T-helper 1 cell treated with Interleukin-12 subunit alpha and Interleukin-12 subunit beta and Interleukin-4 antibody, amounts not matched to agents 30 μg/mL and 1 μg/mL, for 36 hours (primary cell): ENCODE measurements at regions not wholly inside any gene's neighbourhood (a gene's known extent, or its start where the extent isn't known, plus 50 kb on each side); places are given as distances from the start of the nearest gene placed in this dataset.

Experiments
- H3K27ac Mint-ChIP-seq: one replicate; pipeline ENCODE4 v1.8.0; 2021; ENCODE audit warnings: mild to moderate bottlenecking, mixed read lengths
- H3K27me3 Mint-ChIP-seq: one replicate; pipeline ENCODE4 v1.8.0; 2021; ENCODE audit warnings: low read depth, mixed read lengths
- H3K36me3 Mint-ChIP-seq: one replicate; pipeline ENCODE4 v1.8.0; 2021; ENCODE audit warnings: low read depth, mixed read lengths
- H3K4me1 Mint-ChIP-seq: one replicate; pipeline ENCODE4 v1.8.0; 2021; ENCODE audit warnings: low read depth, mixed read lengths
- H3K4me3 Mint-ChIP-seq: one replicate; pipeline ENCODE4 v1.8.0; 2021; ENCODE audit warnings: mild to moderate bottlenecking, moderate library complexity, mixed read lengths
- H3K9me3 Mint-ChIP-seq: one replicate; pipeline ENCODE4 v1.8.0; 2021; ENCODE audit warnings: mixed read lengths

DNA sequence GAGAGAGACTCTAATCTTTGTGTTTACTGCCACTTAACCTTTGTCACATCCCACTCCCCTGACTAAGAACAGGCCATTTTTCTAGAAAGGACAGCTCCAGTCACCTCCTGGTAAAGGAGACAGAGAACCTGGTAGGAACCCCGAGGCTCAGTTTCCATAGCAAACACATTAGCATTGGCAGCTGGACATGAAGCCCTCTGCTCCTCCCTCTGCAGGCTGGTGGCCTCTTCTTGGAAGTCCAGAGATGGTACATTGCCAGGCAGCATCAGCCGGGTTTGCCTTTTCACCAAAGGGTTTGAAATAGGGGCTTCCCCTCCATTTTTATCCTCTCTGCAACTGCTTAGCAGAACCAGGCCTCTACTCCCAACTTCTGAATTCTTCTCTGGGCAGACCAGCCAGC, 213.4 kb upstream of the SEMA6D start:
- Mint-ChIP-seq H3K36me3 (no peaks in the 10 kb centered on the region), H3K4me3 (no peak overlapping the region), H3K9me3 (no peaks in the 10 kb centered on the region), H3K4me1 (no peaks in the 10 kb centered on the region), H3K27me3 (no peaks in the 10 kb centered on the region), H3K27ac (no peak overlapping the region)

DNA sequence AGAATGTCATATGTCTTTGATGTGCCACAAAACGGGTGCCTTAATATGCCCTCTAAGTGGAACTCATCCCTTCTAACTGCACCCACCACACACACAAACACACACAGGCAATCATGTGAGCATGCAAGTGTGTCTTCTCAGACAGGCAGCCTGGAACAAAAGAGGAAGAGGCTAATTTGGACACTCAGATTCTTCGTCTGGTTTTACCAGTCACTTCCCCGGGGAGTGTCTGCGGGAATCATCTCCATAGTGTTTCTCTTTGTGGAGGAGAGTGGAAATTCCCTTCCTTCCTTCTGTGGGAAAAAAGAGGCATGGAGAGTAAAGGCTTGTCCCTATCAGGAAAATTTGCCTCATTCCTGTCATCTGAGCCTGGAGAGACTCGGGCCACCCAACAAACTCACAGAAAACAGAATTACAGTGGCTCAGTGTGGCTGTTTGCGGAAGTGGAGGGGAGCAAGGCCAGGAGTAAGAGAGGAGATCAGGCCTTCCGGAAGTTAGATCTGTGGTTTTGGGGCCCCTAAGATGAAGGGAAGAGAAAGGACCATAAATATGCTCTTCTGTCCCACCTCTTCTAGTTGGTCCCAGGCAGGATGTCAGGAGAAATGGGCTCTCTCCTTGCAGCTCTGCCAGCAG, 212.6 kb upstream of the SEMA6D start:
- Mint-ChIP-seq H3K4me1 (no peaks in the 10 kb centered on the region), H3K27ac (no peak overlapping the region), H3K27me3 (no peaks in the 10 kb centered on the region), H3K9me3 (no peaks in the 10 kb centered on the region), H3K36me3 (no peaks in the 10 kb centered on the region), H3K4me3 (no peak overlapping the region)

DNA sequence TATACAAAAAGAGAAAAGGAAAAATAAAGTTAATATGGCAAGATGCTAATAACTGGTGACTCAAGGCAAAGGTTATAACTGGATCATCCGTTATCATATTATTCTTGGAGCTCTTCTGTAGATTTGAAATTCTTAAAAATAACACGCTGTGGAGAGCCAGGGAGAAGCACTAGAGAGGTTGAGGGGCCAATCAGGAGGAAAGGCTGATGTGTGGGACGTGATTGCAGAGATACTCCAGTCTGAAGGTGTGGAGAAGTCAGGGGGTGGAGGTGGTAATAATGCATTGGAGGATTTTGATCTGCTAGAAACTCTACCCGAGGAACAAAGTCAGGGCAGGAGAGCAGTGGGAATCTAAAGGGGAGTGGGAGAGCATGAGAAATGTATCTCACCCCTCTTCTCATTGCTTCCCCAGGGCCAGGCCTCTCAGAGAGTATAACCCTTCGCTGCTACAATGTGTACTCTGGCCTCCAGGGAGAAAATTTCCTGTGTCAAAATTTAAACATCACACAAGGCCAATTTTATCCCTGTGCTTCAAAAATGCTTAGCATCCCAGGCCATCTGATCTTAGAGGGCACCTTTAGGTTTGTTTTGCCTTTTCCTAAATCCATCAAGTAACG, 211.5 kb upstream of the SEMA6D start:
- Mint-ChIP-seq H3K9me3 (no peaks in the 10 kb centered on the region), H3K36me3 (no peaks in the 10 kb centered on the region), H3K4me1 (no peaks in the 10 kb centered on the region), H3K27ac (no peak overlapping the region), H3K4me3 (no peak overlapping the region), H3K27me3 (no peaks in the 10 kb centered on the region)

DNA sequence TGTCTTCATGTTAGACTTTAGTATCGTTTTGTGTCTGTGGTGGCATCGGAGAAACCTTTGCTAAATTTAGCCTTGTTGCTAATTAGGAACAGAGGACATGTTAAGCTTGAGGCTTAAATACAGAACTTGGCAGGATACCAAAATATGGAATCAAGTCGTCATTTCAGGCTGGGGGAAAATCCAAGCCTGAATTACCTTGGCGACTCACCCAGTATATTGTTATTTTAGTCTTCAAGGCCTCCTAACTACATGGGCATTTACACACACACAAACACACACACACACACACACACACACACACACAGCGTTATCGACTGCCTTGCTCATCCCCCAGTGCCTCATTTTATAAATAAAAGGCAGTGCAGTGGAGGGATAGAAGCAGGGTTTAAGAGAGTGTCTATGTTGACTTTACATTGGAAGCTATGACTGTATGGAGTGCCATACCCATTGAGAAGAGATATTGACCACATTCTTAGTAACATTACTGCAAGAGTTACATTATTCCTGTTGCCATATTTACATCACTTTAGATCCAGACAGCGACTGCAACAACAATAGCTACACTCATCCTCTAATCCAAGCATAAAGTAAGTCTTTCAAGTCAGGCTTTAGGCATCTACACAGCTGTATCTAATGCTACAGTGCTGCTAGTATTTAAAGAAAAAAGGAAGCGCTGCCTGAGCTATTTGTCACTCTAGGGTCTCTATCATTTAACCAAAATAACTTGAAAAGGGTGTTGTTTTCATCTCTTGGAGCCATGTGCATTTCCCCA, 210.8 kb upstream of the SEMA6D start:
- no peak overlapping the region for H3K27ac Mint-ChIP-seq
- H3K27me3 Mint-ChIP-seq = no peaks in the 10 kb centered on the region
- no peaks in the 10 kb centered on the region for H3K9me3 Mint-ChIP-seq
- no peak overlapping the region for H3K4me3 Mint-ChIP-seq
- H3K4me1 Mint-ChIP-seq = no peaks in the 10 kb centered on the region
- H3K36me3 Mint-ChIP-seq = no peaks in the 10 kb centered on the region

DNA sequence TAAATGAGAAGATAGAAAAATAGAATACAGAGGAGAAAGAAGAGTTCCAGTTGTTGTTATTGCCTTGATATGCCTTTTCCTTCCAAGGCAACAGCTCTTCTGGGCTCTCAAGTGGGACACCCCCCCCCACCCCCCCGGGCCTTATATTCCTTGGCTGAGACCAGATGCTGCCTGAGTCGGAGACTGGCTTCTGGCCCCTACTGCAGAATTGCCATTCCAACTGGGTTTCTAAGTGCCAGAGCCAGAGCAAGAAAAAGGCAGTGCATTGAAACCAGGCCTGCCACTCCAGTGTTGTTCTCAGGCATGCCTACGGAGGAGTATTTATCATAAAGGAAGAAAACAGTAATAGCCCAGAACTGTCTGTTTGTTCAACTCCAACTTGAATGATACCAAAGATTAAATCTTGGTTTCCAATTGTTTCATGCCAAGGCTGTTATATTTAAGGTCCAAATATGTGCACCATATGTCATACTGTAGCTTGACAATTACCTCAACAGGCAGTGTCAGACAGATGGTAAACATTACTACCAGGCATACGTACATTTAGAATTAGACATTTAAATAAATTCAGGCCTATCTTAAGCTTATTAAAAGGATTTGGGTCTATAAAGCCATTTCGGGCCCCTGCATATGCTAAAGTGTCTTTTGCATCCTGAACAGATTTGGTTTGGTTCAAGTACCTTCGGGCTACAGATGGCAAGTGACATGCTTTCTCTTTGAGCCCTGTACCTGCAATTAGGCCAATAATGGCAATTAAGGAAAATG, 209.9 kb upstream of the SEMA6D start:
- Mint-ChIP-seq H3K4me1 (no peaks in the 10 kb centered on the region), H3K27ac (no peak overlapping the region), H3K36me3 (no peaks in the 10 kb centered on the region), H3K4me3 (no peak overlapping the region), H3K27me3 (no peaks in the 10 kb centered on the region), H3K9me3 (no peaks in the 10 kb centered on the region)

DNA sequence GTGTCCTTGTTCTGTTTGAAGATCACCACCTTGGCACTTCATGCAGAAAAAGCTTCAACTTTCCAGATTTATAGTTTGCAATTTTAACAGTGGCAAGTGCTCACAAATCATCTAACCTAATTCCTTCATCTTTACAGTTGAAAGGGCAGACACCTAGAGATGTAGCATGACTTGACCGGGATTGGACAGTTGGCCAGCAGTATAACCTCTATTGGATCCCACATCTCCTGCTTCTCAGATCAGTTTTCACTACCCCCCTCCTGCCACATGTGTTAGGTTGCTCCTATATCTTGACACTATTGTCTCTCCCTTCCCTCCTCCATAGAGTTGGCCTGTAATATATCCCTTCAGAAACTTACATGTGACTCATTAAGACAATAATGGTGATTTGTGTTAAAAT, 206.0 kb upstream of the SEMA6D start:
- Mint-ChIP-seq H3K27me3 (no peaks in the 10 kb centered on the region), H3K36me3 (no peaks in the 10 kb centered on the region), H3K4me1 (no peaks in the 10 kb centered on the region), H3K27ac (no peak overlapping the region), H3K9me3 (no peaks in the 10 kb centered on the region), H3K4me3 (no peak overlapping the region)

DNA sequence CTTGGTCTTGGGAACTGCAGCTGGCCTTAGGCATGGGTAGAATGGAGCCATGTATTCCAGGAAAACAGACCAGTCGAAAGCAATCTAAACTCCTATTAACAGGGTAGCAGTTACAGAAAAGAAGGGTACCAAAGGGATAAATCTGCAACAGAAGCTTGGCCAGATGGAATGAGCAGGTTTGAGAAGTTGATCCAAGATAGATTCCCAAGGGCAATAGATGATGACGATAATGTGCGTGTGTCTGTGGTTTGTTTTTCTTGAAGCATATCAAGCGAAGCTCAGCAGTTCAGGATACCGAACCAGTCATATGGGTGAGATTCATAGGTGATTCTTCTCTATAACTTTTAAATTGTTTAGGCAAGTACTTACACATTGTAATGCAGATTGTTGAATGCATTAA, 203.8 kb upstream of the SEMA6D start:
- H3K4me1 Mint-ChIP-seq = no peaks in the 10 kb centered on the region
- H3K9me3 Mint-ChIP-seq = no peaks in the 10 kb centered on the region
- H3K36me3 Mint-ChIP-seq = no peaks in the 10 kb centered on the region
- no peak overlapping the region for H3K27ac Mint-ChIP-seq
- H3K27me3 Mint-ChIP-seq = no peaks in the 10 kb centered on the region
- no peak overlapping the region for H3K4me3 Mint-ChIP-seq

DNA sequence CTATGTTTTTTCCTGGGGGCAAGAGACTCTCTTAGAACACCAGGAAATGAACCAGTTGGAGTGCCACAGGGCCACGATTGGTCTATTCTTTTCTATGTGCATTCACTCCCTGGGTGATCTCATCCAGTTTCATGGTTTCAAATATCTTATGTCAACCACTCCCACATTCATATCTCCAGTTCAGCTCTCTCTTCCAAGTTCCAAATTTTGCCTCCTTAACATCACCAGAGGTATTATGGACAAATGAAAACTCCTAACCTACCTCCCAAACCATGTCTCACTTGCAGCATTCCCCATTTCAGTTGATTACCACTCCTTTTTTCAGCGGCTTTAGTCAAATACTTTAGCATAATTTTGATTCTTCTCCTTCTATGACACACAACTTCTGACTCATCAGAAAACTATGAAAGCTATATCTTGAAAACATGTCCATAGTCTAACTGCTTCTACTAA, 203.1 kb upstream of the SEMA6D start:
- no peaks in the 10 kb centered on the region for H3K36me3 Mint-ChIP-seq
- H3K9me3 Mint-ChIP-seq = no peaks in the 10 kb centered on the region
- H3K4me1 Mint-ChIP-seq = no peaks in the 10 kb centered on the region

DNA sequence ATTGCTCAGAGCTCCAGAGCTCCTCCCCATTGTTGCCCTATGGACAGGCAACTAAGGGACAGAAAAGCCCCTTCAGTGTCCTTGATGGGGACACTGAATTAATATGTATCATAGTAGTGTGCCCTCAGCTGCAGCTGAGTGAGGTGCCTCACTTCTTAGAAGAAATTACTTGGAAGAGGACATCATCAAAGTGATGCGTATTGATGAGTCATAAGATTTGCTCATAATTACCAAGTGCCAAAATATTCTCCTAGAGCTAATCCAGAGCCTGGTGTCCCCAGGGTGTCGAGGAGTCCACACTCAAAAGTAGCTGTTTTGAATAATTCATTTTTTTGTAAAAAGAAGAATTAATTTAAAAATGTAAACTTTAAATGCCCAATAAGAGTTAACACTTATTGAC, 200.7 kb upstream of the SEMA6D start:
- no peak overlapping the region for H3K4me3 Mint-ChIP-seq
- no peaks in the 10 kb centered on the region for H3K27me3 Mint-ChIP-seq
- peaks cover 4% of the 10 kb centered on the region for H3K9me3 Mint-ChIP-seq

More for the DNA sequence above, 203.1 kb upstream of the SEMA6D start:
- H3K27me3 Mint-ChIP-seq = no peaks in the 10 kb centered on the region
- no peak overlapping the region for H3K4me3 Mint-ChIP-seq
- H3K27ac Mint-ChIP-seq = no peak overlapping the region

DNA sequence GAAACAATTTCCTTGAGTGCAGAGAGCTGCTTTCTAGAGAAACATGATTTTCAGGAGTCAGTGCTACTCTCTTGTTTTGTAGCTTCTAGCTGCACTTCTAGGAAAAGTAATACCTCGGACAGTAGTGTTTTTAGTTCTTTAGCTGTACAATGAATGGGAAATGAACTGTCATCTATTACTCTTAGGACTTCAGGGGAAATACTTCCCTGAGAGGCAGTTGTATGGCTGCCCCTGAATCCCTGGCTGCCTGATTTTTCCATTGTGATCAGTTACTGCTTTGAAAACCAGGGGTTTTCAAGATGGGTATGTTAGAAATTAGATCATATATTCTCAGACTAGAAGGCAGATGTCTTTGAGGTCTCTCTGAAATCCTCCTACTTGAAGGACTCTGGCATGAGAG, 200.3 kb upstream of the SEMA6D start:
- H3K4me3 Mint-ChIP-seq = no peak overlapping the region
- H3K4me1 Mint-ChIP-seq = no peaks in the 10 kb centered on the region
- no peaks in the 10 kb centered on the region for H3K27me3 Mint-ChIP-seq
- peaks cover 5% of the 10 kb centered on the region for H3K9me3 Mint-ChIP-seq
- H3K36me3 Mint-ChIP-seq = no peaks in the 10 kb centered on the region
- H3K27ac Mint-ChIP-seq = no peak overlapping the region

More for the DNA sequence above, 200.7 kb upstream of the SEMA6D start:
- Mint-ChIP-seq H3K27ac (no peak overlapping the region), H3K4me1 (no peaks in the 10 kb centered on the region), H3K36me3 (no peaks in the 10 kb centered on the region)

DNA sequence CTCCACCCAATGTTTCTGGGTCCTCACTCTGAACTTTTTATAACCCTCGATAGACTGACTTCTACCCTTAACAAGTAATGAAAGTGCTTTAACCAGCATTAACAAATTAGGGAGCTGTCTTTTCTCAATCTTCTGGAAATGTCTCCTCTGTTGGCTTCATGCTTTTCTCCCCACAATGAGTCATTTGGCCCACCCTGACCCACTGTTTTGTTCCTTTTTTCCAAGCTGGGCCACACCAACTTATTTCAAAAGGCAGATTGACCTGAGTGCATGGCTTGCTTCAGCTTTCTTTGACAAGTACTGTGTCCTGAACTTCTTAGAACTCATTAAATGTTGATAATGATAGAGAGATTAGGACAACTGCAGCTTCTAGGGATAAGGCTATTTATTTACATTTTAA, 199.6 kb upstream of the SEMA6D start:
- peaks cover 10% of the 10 kb centered on the region for H3K9me3 Mint-ChIP-seq
- H3K36me3 Mint-ChIP-seq = no peaks in the 10 kb centered on the region
- no peaks in the 10 kb centered on the region for H3K27me3 Mint-ChIP-seq
- no peak overlapping the region for H3K4me3 Mint-ChIP-seq
- H3K27ac Mint-ChIP-seq = no peak overlapping the region
- no peaks in the 10 kb centered on the region for H3K4me1 Mint-ChIP-seq

DNA sequence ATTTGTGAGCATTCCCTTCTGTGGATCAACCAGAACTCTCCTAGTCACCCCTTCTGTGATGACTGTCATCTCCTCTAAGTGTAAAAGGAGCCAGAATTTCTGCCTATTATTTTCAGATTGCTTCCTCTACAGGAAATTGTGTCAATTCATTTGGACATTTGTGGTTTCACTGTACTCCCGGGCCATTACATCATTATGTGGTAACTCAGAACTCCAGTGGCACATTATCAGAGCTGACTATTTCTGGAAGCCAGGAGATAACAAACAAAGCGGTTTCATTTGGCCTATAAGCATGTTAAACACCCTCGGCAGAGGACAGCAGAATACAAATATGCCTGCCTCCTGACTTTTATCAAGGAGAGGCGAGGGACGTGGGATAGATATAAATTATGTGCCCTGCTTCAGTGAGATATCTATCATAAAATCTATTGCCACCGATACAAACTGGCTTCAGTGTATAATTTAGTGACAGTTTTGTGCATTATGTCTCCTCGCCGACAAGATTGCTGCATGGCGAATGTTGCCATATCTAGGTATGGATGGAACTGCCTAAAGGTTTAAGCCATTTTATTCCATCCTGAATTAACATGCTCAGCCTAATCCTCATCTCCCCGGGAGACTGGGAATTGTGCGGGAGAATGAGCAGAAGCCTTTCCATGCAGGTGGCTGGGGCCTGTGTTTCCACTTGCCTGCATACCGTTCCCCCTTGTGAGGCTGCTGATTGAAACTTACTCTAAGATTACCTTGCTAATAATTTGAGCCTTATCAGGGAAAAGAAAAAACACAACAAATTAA, 193.4 kb upstream of the SEMA6D start:
- Mint-ChIP-seq H3K27ac (no peak overlapping the region), H3K27me3 (no peaks in the 10 kb centered on the region), H3K4me1 (no peaks in the 10 kb centered on the region), H3K9me3 (peaks cover 10% of the 10 kb centered on the region), H3K36me3 (no peaks in the 10 kb centered on the region), H3K4me3 (no peak overlapping the region)

DNA sequence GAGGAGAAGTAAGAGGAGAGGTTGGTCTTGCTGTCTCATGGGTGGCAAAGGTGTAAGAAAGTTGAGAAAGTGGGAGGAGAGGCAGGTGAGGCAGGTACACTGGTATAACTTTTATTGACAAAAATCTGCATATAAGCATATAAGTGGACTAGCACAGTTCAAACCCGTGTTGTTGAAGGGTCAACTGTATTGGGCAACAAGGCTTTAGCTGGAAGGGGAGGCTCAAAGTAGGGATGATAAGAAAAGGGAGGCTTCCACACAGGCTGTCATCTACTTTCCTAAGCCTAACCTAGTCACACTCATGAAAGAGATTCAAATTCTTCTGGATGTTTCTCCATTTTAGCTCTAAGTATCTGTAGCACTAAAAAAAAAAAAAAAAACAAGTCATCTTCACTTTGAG, 188.1 kb upstream of the SEMA6D start:
- no peak overlapping the region for H3K27ac Mint-ChIP-seq
- H3K4me3 Mint-ChIP-seq = no peak overlapping the region
- H3K4me1 Mint-ChIP-seq = no peaks in the 10 kb centered on the region
- H3K36me3 Mint-ChIP-seq = no peaks in the 10 kb centered on the region
- no peaks in the 10 kb centered on the region for H3K27me3 Mint-ChIP-seq
- H3K9me3 Mint-ChIP-seq = no peaks in the 10 kb centered on the region

DNA sequence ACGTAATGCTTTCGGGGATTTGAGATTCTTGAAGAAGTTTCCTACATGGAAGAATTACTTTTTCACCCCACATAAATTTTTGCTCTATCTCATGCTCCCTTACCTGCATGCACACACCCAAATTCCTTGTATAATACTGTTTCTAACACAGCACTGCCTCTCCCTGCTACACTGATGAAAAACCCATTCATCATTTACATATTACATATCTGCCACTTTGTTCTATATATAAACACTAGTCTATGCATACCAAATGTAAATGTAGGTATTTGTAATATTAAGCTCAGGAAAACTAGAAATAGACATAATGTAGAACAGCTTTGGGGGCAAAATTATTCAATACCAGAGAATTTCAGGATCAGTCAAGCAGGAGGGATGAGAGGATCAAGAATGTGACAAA, 182.6 kb upstream of the SEMA6D start:
- no peaks in the 10 kb centered on the region for H3K9me3 Mint-ChIP-seq
- no peak overlapping the region for H3K4me3 Mint-ChIP-seq
- no peaks in the 10 kb centered on the region for H3K27me3 Mint-ChIP-seq
- H3K27ac Mint-ChIP-seq = no peak overlapping the region
- H3K36me3 Mint-ChIP-seq = no peaks in the 10 kb centered on the region
- no peaks in the 10 kb centered on the region for H3K4me1 Mint-ChIP-seq
